ENCODE measurements at regions not wholly inside any gene's neighbourhood (a gene's known extent, or its start where the extent isn't known, plus 50 kb on each side); places are given as distances from the start of the nearest gene placed in this dataset.

GRCh38 chr4:184292877-184293276 lies 75.2 kb upstream of the ENPP6 start:
- no peak for DNase-seq (ENCODE audit: extremely low read depth, low read depth)
- no peak for TF ChIP-seq CTCF (IDR thresholded peaks at IDR 0.05; ENCODE audit: low read depth, low read length)

- no peak for TF ChIP-seq CTCF (IDR thresholded peaks at IDR 0.05; ENCODE audit: low read depth, low read length)
- no peak for DNase-seq (ENCODE audit: extremely low read depth, low read depth)
These were observed 74.8 kb upstream of the ENPP6 start for GRCh38 chr4:184292465-184292867.

GRCh38 chr4:184289179-184289535 lies 71.5 kb upstream of the ENPP6 start:
- no peak for DNase-seq (ENCODE audit: extremely low read depth, low read depth)
- no peak for TF ChIP-seq CTCF (IDR thresholded peaks at IDR 0.05; ENCODE audit: low read depth, low read length)

GRCh38 chr4:184288451-184289178 lies 70.9 kb upstream of the ENPP6 start:
- DNase-seq (ENCODE audit: extremely low read depth, low read depth), result no peak
- no peak for TF ChIP-seq CTCF (IDR thresholded peaks at IDR 0.05; ENCODE audit: low read depth, low read length)

- DNase-seq (ENCODE audit: extremely low read depth, low read depth), result peak; percentile 23
- peak; percentile 38 for TF ChIP-seq CTCF (IDR thresholded peaks at IDR 0.05; ENCODE audit: low read depth, low read length)
These were observed 70.1 kb upstream of the ENPP6 start for GRCh38 chr4:184287697-184288255.

- DNase-seq (ENCODE audit: extremely low read depth, low read depth), result no peak
- no peak for TF ChIP-seq CTCF (IDR thresholded peaks at IDR 0.05; ENCODE audit: low read depth, low read length)
These were observed 68.7 kb upstream of the ENPP6 start for GRCh38 chr4:184286358-184286757.

GRCh38 chr4:184284742-184285141 lies 67.1 kb upstream of the ENPP6 start:
- no peak for DNase-seq (ENCODE audit: extremely low read depth, low read depth)
- TF ChIP-seq CTCF (IDR thresholded peaks at IDR 0.05; ENCODE audit: low read depth, low read length), result no peak
